K562 (cell line): ENCODE measurements at regions not wholly inside any gene's neighbourhood (a gene's known extent, or its start where the extent isn't known, plus 50 kb on each side); places are given as distances from the start of the nearest gene placed in this dataset.

ENCODE experiments used
- ATAC-seq: fragments of 200-7000 bp; cut with Tn5 transposase; 3 replicates; pipeline ENCODE4 v1.9.1; 2020; ENCODE audit warnings: moderate library complexity
- BruUV-seq: library from RNA; stranded (reverse); fragments of 400-500 nt; replicated peaks from 2 replicates; lab custom pipeline; 2021; lab: Mats Ljungman, UMichigan
- CTCF ChIA-PET: fragments of 300-600 bp; formaldehyde crosslinking; extraction: SDS; loops from one replicate; lab custom pipeline; 2021; ENCODE audit warnings: low intra/inter-chr PET ratio; lab: Yijun Ruan, JAX
- POLR2A ChIA-PET: fragments of 300-600, 350-650 bp; sonication (Branson Sonifier 250); formaldehyde crosslinking; extraction: SDS; loops from one replicate; lab custom pipeline; 2021; ENCODE audit warnings: antibody characterized with exemption, inconsistent platforms; lab: Yijun Ruan, JAX
- DNase-seq, 4 experiments: peaks; one replicate each; pipeline versions ENCODE4 v3.0.0 to v3.0.0-alpha.2; 2011 to 2018; ENCODE audit warnings: low spot score in 3 of 4, mixed read lengths in 3 of 4; ENCODE audit errors: extremely low read depth in 1 of 4
- FAIRE-seq: peaks from 2 replicates; lab custom pipeline; 2011; peaks lifted over from hg19 to GRCh38; lab: Jason Lieb, UNC
- H2AFZ ChIP-seq: 2 replicates; pipeline ENCODE4 v1.6.0; 2011; ENCODE audit warnings: low read depth, low read length, control low read depth, inconsistent platforms
- H3K27ac ChIP-seq: fragments of 200-600 bp; 3 replicates; pipeline ENCODE4 v1.8.0; 2011; ENCODE audit warnings: low read depth, mild to moderate bottlenecking, control low read depth, inconsistent platforms, low read length, moderate library complexity, mixed read lengths; ENCODE audit errors: extremely low read depth
- H3K27me3 ChIP-seq, 2 experiments: fragments of 300-600 bp in 1 of 2; 2 replicates in 1 of 2; 3 replicates in 1 of 2; pipeline versions ENCODE4 v1.6.0 to v1.8.0; 2011; ENCODE audit warnings: inconsistent platforms in 2 of 2, low read length in 2 of 2, mild to moderate bottlenecking in 1 of 2, mixed read lengths in 1 of 2, moderate library complexity in 1 of 2; ENCODE audit not compliant: control insufficient read depth in 2 of 2, insufficient read depth in 2 of 2
- H3K36me3 ChIP-seq: fragments of 300-600 bp; 3 replicates; pipeline ENCODE4 v1.8.0; 2011; ENCODE audit warnings: mild to moderate bottlenecking, low read length, inconsistent platforms; ENCODE audit not compliant: control insufficient read depth, insufficient read depth
- H3K4me1 ChIP-seq, 2 experiments: fragments of 200-600 bp in 1 of 2; replicated peaks in 1 of 2; 2 replicates in 1 of 2; 3 replicates in 1 of 2; pipeline versions ENCODE4 v1.5.1 to v1.8.0; 2011; ENCODE audit warnings: inconsistent platforms in 2 of 2, low read length in 2 of 2, mild to moderate bottlenecking in 1 of 2, mixed read lengths in 1 of 2, moderate library complexity in 1 of 2; ENCODE audit not compliant: control insufficient read depth in 2 of 2, insufficient read depth in 2 of 2
- H3K4me2 ChIP-seq: 2 replicates; pipeline ENCODE4 v1.6.1; 2011; ENCODE audit warnings: low read length, control low read depth, inconsistent platforms, mixed read lengths; ENCODE audit not compliant: insufficient read depth
- H3K4me3 ChIP-seq: fragments of 200-600 bp; sonication (generic), shearing (Covaris generic); 2 replicates; pipeline ENCODE4 v1.5.1; 2016; ENCODE audit warnings: control low read depth, inconsistent platforms
- H3K79me2 ChIP-seq: fragments of 200-600 bp; 3 replicates; pipeline ENCODE4 v1.8.0; 2011; ENCODE audit warnings: low read length, inconsistent platforms; ENCODE audit not compliant: control insufficient read depth, insufficient read depth
- H3K9ac ChIP-seq, 2 experiments: 2 replicates each; pipeline versions ENCODE4 v1.6.0 to v1.6.1; 2011; ENCODE audit warnings: low read depth in 2 of 2, low read length in 2 of 2, control low read depth in 1 of 2, inconsistent platforms in 1 of 2, mild to moderate bottlenecking in 1 of 2, mixed read lengths in 1 of 2; ENCODE audit not compliant: insufficient read depth in 1 of 2
- H3K9me1 ChIP-seq: one replicate; pipeline ENCODE4 v1.6.0; 2011; ENCODE audit warnings: inconsistent platforms, mild to moderate bottlenecking, low read length, moderate library complexity; ENCODE audit not compliant: control insufficient read depth, insufficient read depth
- H3K9me3 ChIP-seq: replicated peaks from 2 replicates; pipeline ENCODE4 v1.5.1; 2011; ENCODE audit warnings: low read depth, low read length, inconsistent platforms; ENCODE audit not compliant: control insufficient read depth, insufficient read depth
- H4K20me1 ChIP-seq: replicated peaks from 2 replicates; pipeline ENCODE4 v1.6.1; 2011; ENCODE audit warnings: low read length, inconsistent platforms, mixed read lengths; ENCODE audit not compliant: control insufficient read depth, insufficient read depth
- ARID1B ChIP-seq: fragments of 450-650 bp; IDR thresholded peaks from 2 replicates; pipeline ENCODE4 v1.6.1; 2016; ENCODE audit warnings: antibody characterized with exemption, mild to moderate bottlenecking, inconsistent platforms
- CREB5 ChIP-seq: fragments of 250-450 bp; sonication (Bioruptor Pico); IDR thresholded peaks from 2 replicates; pipeline ENCODE4 v1.5.0; 2020; ENCODE audit warnings: mild to moderate bottlenecking
- HNRNPH1 ChIP-seq: fragments of 200-400 bp; formaldehyde crosslinking; optimal IDR thresholded peaks from 2 replicates; pipeline ENCODE3; 2017; ENCODE audit warnings: low read depth, mild to moderate bottlenecking, low read length, moderate library complexity
- RBM34 ChIP-seq: fragments of 200-400 bp; formaldehyde crosslinking; IDR thresholded peaks from 2 replicates; pipeline ENCODE4 v1.6.1; 2018; ENCODE audit warnings: low read length, borderline replicate concordance; ENCODE audit not compliant: insufficient read depth
- ZNF217 ChIP-seq: sonication (generic); formaldehyde crosslinking; IDR thresholded peaks from 2 replicates; pipeline ENCODE4 v1.8.0; 2022; ENCODE audit warnings: mild to moderate bottlenecking, missing genetic modification reagents
- WGBS: fragments of 100-300 bp; shearing (Covaris generic); methylation state at CpG from one replicate; pipeline ENCODE4 v1.1.6; 2016; ENCODE audit warnings: low coverage, mixed read lengths; ENCODE audit not compliant: insufficient coverage; ENCODE audit errors: missing lambda C conversion rate; 5-methylcytosine and 5-hydroxymethylcytosine counted together
- in situ Hi-C: fragments of 300-500 bp; cut with MboI; formaldehyde crosslinking; loops from 4 replicates; pipeline ENCODE4 v1.15.0; 2018; ENCODE audit warnings: inconsistent platforms, mixed read lengths
- intact Hi-C: fragments of 100-400 bp; cut with micrococcal nuclease; formaldehyde crosslinking; loops from 2 replicates; pipeline ENCODE4 v1.14.2; 2022

GRCh38 chr1:87684713-87685205 is 356.1 kb downstream of the LMO4 start:
- H3K36me3 ChIP-seq: no peaks in the 10 kb centered on the region
- FAIRE-seq (no peak), DNase-seq (no peak), ATAC-seq (no peak)
- H3K4me2 ChIP-seq: no peak overlapping the region
- no peaks in the 10 kb centered on the region for H3K27me3 ChIP-seq
- BruUV-seq: no TSS peak
- no peaks in the 10 kb centered on the region for H3K4me1 ChIP-seq
- H3K79me2 ChIP-seq: no peaks in the 10 kb centered on the region
- intact Hi-C loops: no loop called here
- CTCF ChIA-PET: no interaction called here
- H3K9me3 ChIP-seq: no peaks in the 10 kb centered on the region
- H3K9me1 ChIP-seq: no peaks in the 10 kb centered on the region
- no peaks in the 10 kb centered on the region for H4K20me1 ChIP-seq
- TF ChIP-seq RBM34: no peak
- TF ChIP-seq, all 486 proteins: peak for 0
- in situ Hi-C loops: no loop called here
- POLR2A ChIA-PET: interaction anchor here (0.6 to 1.0 kb wide), 2 partner anchors 9 to 206 kb away, joined by 3 read pairs; no protein-coding TSS in a partner anchor
- Histone ChIP-seq H2AFZ (no peak overlapping the region), H3K9ac (no peak overlapping the region), H3K4me3 (no peak overlapping the region), H3K27ac (no peak overlapping the region)
- 3% methylated on average over 5 of the region's 6 CpGs for WGBS

DNA sequence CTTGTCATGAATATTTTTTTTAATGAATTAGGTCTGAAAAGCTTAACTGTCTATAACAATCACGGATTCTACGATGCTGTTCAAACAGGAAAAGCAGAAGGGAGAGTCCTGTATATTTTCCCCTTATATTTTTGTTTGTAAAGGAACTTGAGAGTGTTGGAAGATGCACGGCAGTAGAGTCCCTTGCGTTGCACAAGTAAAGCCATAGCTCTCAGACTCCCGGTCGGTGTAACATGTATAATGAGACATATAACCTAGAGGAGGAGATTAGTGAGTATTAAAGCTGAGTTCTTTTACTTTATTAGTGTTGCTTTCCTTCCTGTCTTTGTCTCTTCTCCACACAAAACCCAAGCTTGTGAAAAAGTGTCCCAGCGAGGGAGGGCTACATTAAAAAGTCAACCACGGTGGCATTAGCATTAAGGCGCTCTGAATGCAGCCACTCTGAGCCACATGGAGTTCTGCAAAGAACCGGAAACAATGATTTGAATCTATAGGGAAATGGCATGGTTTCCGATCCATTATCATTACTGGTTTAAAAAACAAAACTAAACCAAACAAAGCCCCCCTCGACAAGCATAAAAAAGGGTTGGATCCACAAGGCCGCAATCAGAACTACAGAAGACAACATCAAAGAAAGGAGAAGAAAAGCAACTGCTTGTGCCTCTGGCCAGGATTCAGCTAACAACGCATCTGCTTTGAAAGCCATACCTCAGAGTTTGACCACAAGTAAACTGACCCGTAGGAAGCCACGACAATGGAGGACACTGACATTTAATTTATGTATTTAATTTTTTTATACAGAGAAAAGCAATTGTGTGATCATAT is 356.8 kb downstream of the LMO4 start:
- intact Hi-C loops: no loop called here
- in situ Hi-C loops: no loop called here
- Histone ChIP-seq H3K4me2 (no peak overlapping the region), H3K9me3 (no peaks in the 10 kb centered on the region), H3K9ac (no peak overlapping the region), H3K27ac (no peak overlapping the region), H3K4me3 (no peak overlapping the region), H4K20me1 (no peaks in the 10 kb centered on the region), H3K4me1 (no peaks in the 10 kb centered on the region), H3K79me2 (no peaks in the 10 kb centered on the region), H2AFZ (no peak overlapping the region), H3K36me3 (no peaks in the 10 kb centered on the region), H3K9me1 (no peaks in the 10 kb centered on the region), H3K27me3 (no peaks in the 10 kb centered on the region)
- CTCF ChIA-PET: no interaction called here
- FAIRE-seq (no peak), DNase-seq (no peak), ATAC-seq (no peak)
- BruUV-seq: no TSS peak
- WGBS: 2% methylated on average over 13 of the region's 16 CpGs
- POLR2A ChIA-PET: interaction anchor here (0.6 to 1.0 kb wide), 3 partner anchors 8 to 903 kb away, joined by 3 read pairs; no protein-coding TSS in a partner anchor
- no peak for TF ChIP-seq ZNF217 (CRISPR knock-in tag)
- no peak for TF ChIP-seq CREB5 (CRISPR knock-in tag)
- TF ChIP-seq ARID1B: no peak
- no peak for TF ChIP-seq HNRNPH1
